ENCODE measurements at regions not wholly inside any gene's neighbourhood (a gene's known extent, or its start where the extent isn't known, plus 50 kb on each side); places are given as distances from the start of the nearest gene placed in this dataset.

DNA sequence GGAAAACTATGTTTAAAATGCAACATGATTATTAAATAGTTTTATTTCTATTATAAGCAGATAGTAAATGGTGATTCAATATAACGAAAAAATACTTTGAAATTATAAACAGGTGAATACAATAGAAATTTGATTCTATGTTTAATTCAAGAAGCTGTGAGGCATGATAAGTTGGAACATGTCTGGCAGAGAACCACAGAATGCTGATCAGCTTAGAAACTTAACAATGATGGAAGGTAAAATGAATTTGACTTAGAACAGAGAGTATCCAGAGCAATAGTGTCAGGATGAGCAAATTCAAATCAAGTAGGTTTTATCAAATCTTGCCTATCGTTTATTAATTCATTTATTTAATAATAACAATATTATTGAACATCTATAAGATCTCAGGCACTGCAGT is 83.4 kb upstream of the ADGRL4 start:
- DNase-seq (ENCODE audit: low read depth, low spot score) (no peak), ATAC-seq (no peak)
- H3K27me3 ChIP-seq (ENCODE audit: control insufficient read depth, insufficient read depth, low read length) = no peaks in the 10 kb centered on the region
- intact Hi-C loops (cut with micrococcal nuclease; ENCODE audit: unreplicated experiment) = no loop called here
- no peak overlapping the region for H3K27ac ChIP-seq (ENCODE audit: low read length)
- POLR2A ChIA-PET = no interaction called here
- no peaks in the 10 kb centered on the region for H3K4me1 ChIP-seq (ENCODE audit: control insufficient read depth, insufficient read depth, low read length)
- H3K9me3 ChIP-seq (ENCODE audit: control insufficient read depth, insufficient read depth, low read depth, low read length) = no peaks in the 10 kb centered on the region
- no peaks in the 10 kb centered on the region for H3K36me3 ChIP-seq (ENCODE audit: control insufficient read depth, insufficient read depth, low read length)
- CTCF ChIA-PET = no interaction called here
- H3K4me3 ChIP-seq (ENCODE audit: low read depth in 2 of 2, low read length in 2 of 2) = no peak overlapping the region
- TF ChIP-seq TCF7L2 (IDR thresholded peaks at IDR 0.05; ENCODE audit: low read depth, low read length) (no peak), SIN3A (IDR thresholded peaks at IDR 0.05; ENCODE audit: borderline replicate concordance, insufficient read depth, low read depth, low read length) (no peak), POLR2AphosphoS5 (IDR thresholded peaks at IDR 0.05; ENCODE audit: low read depth, low read length) (no peak)
- TF ChIP-seq, protein P1, sequence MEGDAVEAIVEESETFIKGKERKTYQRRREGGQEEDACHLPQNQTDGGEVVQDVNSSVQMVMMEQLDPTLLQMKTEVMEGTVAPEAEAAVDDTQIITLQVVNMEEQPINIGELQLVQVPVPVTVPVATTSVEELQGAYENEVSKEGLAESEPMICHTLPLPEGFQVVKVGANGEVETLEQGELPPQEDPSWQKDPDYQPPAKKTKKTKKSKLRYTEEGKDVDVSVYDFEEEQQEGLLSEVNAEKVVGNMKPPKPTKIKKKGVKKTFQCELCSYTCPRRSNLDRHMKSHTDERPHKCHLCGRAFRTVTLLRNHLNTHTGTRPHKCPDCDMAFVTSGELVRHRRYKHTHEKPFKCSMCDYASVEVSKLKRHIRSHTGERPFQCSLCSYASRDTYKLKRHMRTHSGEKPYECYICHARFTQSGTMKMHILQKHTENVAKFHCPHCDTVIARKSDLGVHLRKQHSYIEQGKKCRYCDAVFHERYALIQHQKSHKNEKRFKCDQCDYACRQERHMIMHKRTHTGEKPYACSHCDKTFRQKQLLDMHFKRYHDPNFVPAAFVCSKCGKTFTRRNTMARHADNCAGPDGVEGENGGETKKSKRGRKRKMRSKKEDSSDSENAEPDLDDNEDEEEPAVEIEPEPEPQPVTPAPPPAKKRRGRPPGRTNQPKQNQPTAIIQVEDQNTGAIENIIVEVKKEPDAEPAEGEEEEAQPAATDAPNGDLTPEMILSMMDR (IDR thresholded peaks at IDR 0.05) = no peak
- TF ChIP-seq, protein P2, sequence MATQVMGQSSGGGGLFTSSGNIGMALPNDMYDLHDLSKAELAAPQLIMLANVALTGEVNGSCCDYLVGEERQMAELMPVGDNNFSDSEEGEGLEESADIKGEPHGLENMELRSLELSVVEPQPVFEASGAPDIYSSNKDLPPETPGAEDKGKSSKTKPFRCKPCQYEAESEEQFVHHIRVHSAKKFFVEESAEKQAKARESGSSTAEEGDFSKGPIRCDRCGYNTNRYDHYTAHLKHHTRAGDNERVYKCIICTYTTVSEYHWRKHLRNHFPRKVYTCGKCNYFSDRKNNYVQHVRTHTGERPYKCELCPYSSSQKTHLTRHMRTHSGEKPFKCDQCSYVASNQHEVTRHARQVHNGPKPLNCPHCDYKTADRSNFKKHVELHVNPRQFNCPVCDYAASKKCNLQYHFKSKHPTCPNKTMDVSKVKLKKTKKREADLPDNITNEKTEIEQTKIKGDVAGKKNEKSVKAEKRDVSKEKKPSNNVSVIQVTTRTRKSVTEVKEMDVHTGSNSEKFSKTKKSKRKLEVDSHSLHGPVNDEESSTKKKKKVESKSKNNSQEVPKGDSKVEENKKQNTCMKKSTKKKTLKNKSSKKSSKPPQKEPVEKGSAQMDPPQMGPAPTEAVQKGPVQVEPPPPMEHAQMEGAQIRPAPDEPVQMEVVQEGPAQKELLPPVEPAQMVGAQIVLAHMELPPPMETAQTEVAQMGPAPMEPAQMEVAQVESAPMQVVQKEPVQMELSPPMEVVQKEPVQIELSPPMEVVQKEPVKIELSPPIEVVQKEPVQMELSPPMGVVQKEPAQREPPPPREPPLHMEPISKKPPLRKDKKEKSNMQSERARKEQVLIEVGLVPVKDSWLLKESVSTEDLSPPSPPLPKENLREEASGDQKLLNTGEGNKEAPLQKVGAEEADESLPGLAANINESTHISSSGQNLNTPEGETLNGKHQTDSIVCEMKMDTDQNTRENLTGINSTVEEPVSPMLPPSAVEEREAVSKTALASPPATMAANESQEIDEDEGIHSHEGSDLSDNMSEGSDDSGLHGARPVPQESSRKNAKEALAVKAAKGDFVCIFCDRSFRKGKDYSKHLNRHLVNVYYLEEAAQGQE (IDR thresholded peaks at IDR 0.05; ENCODE audit: insufficient read depth in 1 of 2, low read depth in 2 of 2, low read length in 1 of 2) = no peak
- in situ Hi-C loops (cut with HindIII; ENCODE audit: low pct_unique_long_range_greater_than_20kb, low sequenced_read_pairs) = no loop called here
- no TSS peak for BruUV-seq (replicated peaks)

DNA sequence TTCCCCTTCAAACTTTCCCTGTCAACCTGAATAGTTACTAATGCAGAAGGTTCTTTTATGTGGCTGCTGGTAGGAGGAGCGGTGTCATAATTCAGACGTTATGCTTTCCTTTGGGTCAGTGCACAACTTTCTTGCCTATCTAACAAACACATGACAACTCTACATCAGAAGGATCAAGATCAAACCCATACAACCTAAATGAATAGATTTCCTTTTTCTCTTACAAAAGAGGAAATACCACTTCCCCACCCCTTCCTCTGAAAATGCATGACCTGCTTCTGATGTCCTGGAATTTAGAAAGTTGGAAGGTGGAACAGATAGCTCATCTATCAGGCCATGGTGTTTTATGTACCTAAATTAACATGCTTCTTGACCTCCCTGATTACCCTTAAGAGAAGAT is 75.7 kb upstream of the ADGRL4 start:
- no peak for ATAC-seq
- CTCF ChIA-PET = no interaction called here
- POLR2A ChIA-PET = no interaction called here
- no peak for DNase-seq (ENCODE audit: low read depth, low spot score)
- Histone ChIP-seq H3K4me3 (ENCODE audit: low read depth in 2 of 2, low read length in 2 of 2) (no peak overlapping the region), H3K9me3 (ENCODE audit: control insufficient read depth, insufficient read depth, low read depth, low read length) (0 out of 2 replicates have a peak, but pooled peaks cover 3% of the 10 kb centered on the region), H3K27ac (ENCODE audit: low read length) (no peak overlapping the region), H3K36me3 (ENCODE audit: control insufficient read depth, insufficient read depth, low read length) (no peaks in the 10 kb centered on the region), H3K4me1 (ENCODE audit: control insufficient read depth, insufficient read depth, low read length) (no peaks in the 10 kb centered on the region), H3K27me3 (ENCODE audit: control insufficient read depth, insufficient read depth, low read length) (no peaks in the 10 kb centered on the region)
- intact Hi-C loops (cut with micrococcal nuclease; ENCODE audit: unreplicated experiment) (no loop called here), in situ Hi-C loops (cut with HindIII; ENCODE audit: low pct_unique_long_range_greater_than_20kb, low sequenced_read_pairs) (no loop called here)
- no TSS peak for BruUV-seq (replicated peaks)
- no peak for TF ChIP-seq POLR2AphosphoS5 (IDR thresholded peaks at IDR 0.05; ENCODE audit: low read depth, low read length)
- TF ChIP-seq, protein P1 (IDR thresholded peaks at IDR 0.05) = no peak
- TF ChIP-seq, protein P2 (IDR thresholded peaks at IDR 0.05; ENCODE audit: insufficient read depth in 1 of 2, low read depth in 2 of 2, low read length in 1 of 2) = no peak
- TF ChIP-seq TCF7L2 (IDR thresholded peaks at IDR 0.05; ENCODE audit: low read depth, low read length) = no peak
- TF ChIP-seq SIN3A (IDR thresholded peaks at IDR 0.05; ENCODE audit: borderline replicate concordance, insufficient read depth, low read depth, low read length) = no peak

Data from Panc1 (cell line).